GM12875 (cell line): ENCODE measurements at regions not wholly inside any gene's neighbourhood (a gene's known extent, or its start where the extent isn't known, plus 50 kb on each side); places are given as distances from the start of the nearest gene placed in this dataset.

Experiments
- H3K4me3 ChIP-seq: one replicate; pipeline ENCODE4 v1.5.1; 2011; ENCODE audit warnings: low read depth, low read length, control low read depth
- TF ChIP-seq, protein P1 (sequence below): IDR thresholded peaks from 2 replicates; pipeline ENCODE4 v1.5.1; 2011; ENCODE audit warnings: low read depth, mild to moderate bottlenecking, control low read depth, inconsistent platforms, low read length, moderate library complexity, borderline replicate concordance; ENCODE audit not compliant: insufficient read depth

GRCh38 chr5:153118018-153118417 is 372.5 kb upstream of the GRIA1 start:
- TF ChIP-seq, protein P1, sequence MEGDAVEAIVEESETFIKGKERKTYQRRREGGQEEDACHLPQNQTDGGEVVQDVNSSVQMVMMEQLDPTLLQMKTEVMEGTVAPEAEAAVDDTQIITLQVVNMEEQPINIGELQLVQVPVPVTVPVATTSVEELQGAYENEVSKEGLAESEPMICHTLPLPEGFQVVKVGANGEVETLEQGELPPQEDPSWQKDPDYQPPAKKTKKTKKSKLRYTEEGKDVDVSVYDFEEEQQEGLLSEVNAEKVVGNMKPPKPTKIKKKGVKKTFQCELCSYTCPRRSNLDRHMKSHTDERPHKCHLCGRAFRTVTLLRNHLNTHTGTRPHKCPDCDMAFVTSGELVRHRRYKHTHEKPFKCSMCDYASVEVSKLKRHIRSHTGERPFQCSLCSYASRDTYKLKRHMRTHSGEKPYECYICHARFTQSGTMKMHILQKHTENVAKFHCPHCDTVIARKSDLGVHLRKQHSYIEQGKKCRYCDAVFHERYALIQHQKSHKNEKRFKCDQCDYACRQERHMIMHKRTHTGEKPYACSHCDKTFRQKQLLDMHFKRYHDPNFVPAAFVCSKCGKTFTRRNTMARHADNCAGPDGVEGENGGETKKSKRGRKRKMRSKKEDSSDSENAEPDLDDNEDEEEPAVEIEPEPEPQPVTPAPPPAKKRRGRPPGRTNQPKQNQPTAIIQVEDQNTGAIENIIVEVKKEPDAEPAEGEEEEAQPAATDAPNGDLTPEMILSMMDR: no peak
- H3K4me3 ChIP-seq: no peak overlapping the region

DNA sequence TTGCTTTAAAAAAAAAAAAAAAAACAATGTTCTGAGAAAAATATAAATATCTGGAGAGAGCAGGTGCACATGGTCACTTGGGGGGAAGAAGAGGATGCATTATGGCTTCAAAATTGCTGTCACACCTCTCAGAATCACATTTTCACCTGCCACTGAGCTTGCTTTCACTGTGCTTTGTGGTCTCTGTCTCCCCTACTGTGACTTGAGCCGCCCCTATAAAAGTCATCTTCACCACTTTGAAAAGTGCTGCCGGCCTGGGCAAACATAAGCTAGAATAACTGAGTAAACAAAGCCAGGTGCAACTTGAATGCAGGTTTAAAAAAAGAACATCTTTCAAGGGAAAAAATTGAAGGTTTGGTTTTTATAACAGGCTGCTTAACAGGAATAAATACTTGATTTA is 368.1 kb upstream of the GRIA1 start:
- no peak overlapping the region for H3K4me3 ChIP-seq
- TF ChIP-seq, protein P1: no peak

DNA sequence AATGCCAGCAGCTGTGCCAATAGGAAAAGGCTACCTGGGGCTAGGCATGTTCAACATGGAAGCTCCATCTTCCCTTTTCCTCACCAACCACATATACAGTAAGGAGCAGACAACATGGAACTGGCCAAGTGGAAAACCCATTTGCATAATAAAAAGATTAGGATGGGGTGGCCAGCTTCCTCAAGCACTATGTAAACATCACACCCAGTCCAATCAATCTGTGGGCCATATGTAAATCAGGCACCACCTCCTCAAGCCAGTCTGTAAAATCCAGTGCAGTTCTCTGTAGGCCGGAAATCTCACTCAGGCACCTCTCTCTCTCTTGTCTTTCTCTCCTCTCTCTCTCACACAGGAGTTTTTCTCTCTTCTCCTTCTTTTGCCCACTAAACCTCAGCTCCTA is 360.2 kb upstream of the GRIA1 start:
- TF ChIP-seq, protein P1: no peak
- no peak overlapping the region for H3K4me3 ChIP-seq

DNA sequence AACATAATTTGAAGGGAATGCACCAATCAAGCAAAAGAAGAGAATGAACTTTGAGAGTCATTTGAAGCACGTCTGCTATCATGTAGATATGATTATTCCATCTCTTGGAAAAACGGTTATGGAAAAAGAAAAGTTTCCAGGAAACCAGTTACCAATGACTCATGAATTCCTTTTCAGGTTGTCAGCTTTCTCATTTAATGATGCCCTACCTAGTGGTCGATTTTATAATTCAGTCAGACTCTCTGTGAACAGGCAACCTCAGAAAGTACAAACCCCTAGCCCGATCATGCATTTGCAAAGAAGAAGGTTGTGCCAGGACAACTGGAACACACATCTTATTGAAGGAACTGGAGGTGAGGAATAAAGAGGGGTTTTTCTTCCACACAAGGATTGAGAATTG is 355.1 kb upstream of the GRIA1 start:
- no peak overlapping the region for H3K4me3 ChIP-seq
- TF ChIP-seq, protein P1: no peak

DNA sequence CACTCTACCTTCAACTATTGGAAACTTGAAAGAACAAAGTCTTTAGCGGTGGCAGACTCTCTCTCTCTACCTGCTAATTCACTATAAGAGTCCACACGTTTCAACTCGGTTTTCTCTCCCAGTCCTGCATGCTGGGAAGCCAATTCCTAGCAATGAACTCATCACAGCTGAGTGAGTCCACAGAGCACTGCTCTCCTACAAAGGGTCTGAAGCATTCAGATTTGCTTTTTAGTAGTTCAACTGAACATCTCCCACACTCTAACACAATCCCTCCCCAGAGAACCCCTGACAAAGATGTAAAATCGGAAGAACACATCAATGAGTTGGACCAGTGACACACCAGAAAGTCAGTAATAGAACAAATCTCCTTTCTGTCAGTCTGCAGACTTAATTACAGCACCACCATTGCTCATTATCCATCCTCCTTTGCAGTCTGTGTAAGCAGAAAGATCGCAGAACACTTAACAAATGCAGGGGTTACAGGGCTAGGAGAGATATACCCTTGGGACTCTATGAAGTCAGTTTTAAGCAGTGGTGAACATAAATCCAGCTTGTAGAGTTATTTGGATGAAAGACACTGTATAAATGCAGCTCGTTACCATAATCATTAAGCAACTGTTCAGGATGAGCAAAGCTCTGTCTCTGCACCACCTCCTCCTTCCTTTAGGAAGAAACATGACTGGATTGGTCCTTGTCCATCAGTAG is 353.4 kb upstream of the GRIA1 start:
- no peak overlapping the region for H3K4me3 ChIP-seq
- TF ChIP-seq, protein P1: no peak

- TF ChIP-seq, protein P1: peak; percentile 63
- no peak overlapping the region for H3K4me3 ChIP-seq
These were observed 342.4 kb upstream of the GRIA1 start for GRCh38 chr5:153147891-153148623.

DNA sequence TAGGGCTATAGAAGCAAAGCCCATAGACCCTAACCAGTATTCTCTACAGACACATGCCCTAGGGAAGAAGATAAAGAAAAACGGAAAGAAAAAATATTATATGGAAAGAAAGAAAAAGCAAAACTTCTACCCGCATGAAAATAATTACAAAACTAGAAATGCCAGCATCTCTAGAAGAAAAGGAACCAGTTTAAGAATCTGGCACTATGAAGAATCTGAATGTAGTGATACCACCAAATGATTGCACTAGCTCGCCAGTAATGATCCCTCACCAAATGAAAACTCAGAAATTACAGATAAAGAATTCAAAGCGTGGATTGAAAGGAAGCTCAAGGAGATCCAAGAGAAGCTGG is 341.9 kb upstream of the GRIA1 start:
- TF ChIP-seq, protein P1: no peak
- H3K4me3 ChIP-seq: no peak overlapping the region
